Esophagus muscularis mucosa (tissue), 4 donors: ENCODE measurements at regions not wholly inside any gene's neighbourhood (a gene's known extent, or its start where the extent isn't known, plus 50 kb on each side); places are given as distances from the start of the nearest gene placed in this dataset.
A peak's percentile ranks its signal among the peaks of the same experiment; 100 is the strongest.

Source experiments
- DNase-seq: peaks from one replicate; pipeline ENCODE4 v3.0.0-alpha.2; 2017; ENCODE audit errors: extremely low spot score
- H3K27ac ChIP-seq, 4 donors: fragments of 200-600 bp; sonication (generic); replicated peaks in 1 of 4; 1 replicate in 3 of 4; 2 replicates in 1 of 4; pipeline ENCODE4 v1.5.1; 2016 to 2019; ENCODE audit warnings: mild to moderate bottlenecking in 1 of 4
- H3K27me3 ChIP-seq, 4 donors: fragments of 200-600 bp; sonication (generic); one replicate each; pipeline versions ENCODE4 v1.5.1 to v1.6.0; 2016 to 2019
- H3K36me3 ChIP-seq, 4 donors: fragments of 200-600 bp; sonication (generic); one replicate each; pipeline ENCODE4 v1.5.1; 2016 to 2019
- H3K4me1 ChIP-seq, 4 donors: fragments of 200-600 bp; sonication (generic); one replicate each; pipeline ENCODE4 v1.5.1; 2016 to 2019
- H3K4me3 ChIP-seq, 4 donors: fragments of 200-600 bp; sonication (generic); 1 replicate in 2 of 4; 2 replicates in 2 of 4; pipeline ENCODE4 v1.5.1; 2016 to 2019; ENCODE audit warnings: mild to moderate bottlenecking in 4 of 4, moderate library complexity in 1 of 4
- H3K9me3 ChIP-seq, 4 donors: fragments of 200-600 bp; sonication (generic); 1 replicate in 3 of 4; 2 replicates in 1 of 4; pipeline ENCODE4 v1.5.1; 2016 to 2019
- EP300 ChIP-seq: sonication (generic); formaldehyde crosslinking; IDR thresholded peaks from one replicate; pipeline ENCODE4 v1.6.1; 2017; ENCODE audit warnings: antibody characterized with exemption
- POLR2A ChIP-seq: fragments of 450-650 bp; IDR thresholded peaks from one replicate; pipeline ENCODE4 v1.6.1; 2017; ENCODE audit warnings: antibody characterized with exemption, moderate library complexity, mild to moderate bottlenecking, low read depth
- POLR2AphosphoS5 ChIP-seq, 2 donors: sonication (generic); formaldehyde crosslinking; IDR thresholded peaks; one replicate each; pipeline ENCODE4 v1.6.1; 2017; ENCODE audit warnings: antibody characterized with exemption in 2 of 2
- WGBS: methylation state at CpG from one replicate; pipeline ENCODE4 v1.1.5; 2018; 5-methylcytosine and 5-hydroxymethylcytosine counted together
- intact Hi-C: fragments of 100-400 bp; cut with DNase I; formaldehyde crosslinking; loops from one replicate; pipeline ENCODE4 v1.15.1; 2023
- TF ChIP-seq, protein P1 (sequence below), 3 experiments: fragments of 200-600 bp in 2 of 3; fragments of 450-650 bp in 1 of 3; sonication (generic) in 2 of 3; IDR thresholded peaks; one replicate each; pipeline ENCODE4 v1.5.1; 2017 to 2019; ENCODE audit warnings: antibody characterized with exemption in 3 of 3, mild to moderate bottlenecking in 2 of 3, moderate library complexity in 1 of 3

DNA sequence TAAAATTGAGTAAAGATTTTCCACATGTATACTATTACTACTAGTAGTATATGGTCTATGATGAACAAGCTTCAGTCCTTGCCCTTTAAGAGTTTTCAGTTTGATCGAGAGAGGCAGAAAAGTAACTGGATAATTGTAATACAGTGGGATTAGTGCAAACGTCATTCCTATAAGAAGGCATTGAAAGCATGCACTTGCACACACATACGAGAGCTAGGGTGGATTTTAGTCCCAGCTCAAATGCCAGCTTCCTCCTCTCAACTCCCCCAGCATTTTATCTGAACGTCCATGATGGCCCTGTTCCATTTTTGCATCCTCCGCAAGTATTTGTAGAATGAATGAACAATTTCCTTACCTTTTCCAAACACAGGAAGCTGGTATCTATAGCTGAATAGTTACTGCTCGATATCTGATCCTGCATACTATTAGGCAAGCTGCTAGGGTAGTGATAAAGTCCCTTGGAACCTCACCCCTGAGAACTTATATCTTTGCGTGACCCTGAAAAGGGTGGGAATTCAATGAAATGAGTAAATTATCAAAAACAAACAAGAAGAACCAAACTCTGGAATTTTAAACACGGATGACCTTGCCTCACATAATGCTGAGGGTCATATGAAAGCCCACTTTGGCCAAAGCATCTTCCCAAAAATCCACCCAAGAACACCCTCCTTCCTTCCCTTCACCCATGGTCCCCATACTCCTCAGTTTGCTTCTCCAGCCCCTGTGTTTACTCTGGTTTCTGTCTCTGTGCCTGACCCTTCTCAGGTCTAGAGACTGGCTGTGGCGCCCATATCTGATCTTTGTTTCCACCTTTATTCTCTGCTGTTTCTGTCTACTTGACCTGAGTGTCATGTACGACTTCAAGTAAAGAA, 60.5 kb downstream of the TMEM100 start:
- intact Hi-C loops, result no loop called here
- no peak for DNase-seq
- 67% methylated on average over 10 of the region's 10 CpGs for WGBS
- Histone ChIP-seq H3K4me1 (peaks cover 0 to 19% (median 3%) of the 10 kb centered on the region in 4 donors), H3K36me3 (no peaks in the 10 kb centered on the region), H3K27me3 (no peaks in the 10 kb centered on the region), H3K27ac (no peak overlapping the region), H3K4me3 (no peak overlapping the region), H3K9me3 (no peaks in the 10 kb centered on the region)
- TF ChIP-seq POLR2AphosphoS5 (IDR thresholded peaks at IDR 0.05) (no peak), EP300 (no peak)

DNA sequence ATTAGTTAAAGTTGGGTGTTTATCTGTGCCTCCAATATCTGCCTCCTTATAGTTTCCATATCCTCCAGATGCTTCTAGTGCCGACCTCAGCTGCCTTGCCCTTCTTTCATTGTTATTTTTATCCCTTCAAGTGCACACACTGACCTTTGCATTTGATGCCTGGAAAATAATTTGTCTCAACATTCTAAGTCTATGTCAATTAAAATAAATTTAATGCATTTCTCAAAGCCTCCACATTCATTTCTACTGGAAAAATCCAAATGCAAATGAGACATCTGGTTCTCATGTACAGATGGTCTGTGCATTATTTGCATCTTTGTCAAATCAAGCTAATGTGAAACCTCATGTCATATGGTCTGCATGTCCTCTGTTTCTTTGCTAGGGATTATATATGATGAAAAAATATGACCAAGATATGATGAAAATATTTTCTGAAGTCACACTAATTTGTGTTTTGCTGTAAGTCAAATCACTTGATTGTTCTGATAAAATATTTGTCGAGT, 61.4 kb downstream of the TMEM100 start:
- H3K27ac ChIP-seq, result no peak overlapping the region

DNA sequence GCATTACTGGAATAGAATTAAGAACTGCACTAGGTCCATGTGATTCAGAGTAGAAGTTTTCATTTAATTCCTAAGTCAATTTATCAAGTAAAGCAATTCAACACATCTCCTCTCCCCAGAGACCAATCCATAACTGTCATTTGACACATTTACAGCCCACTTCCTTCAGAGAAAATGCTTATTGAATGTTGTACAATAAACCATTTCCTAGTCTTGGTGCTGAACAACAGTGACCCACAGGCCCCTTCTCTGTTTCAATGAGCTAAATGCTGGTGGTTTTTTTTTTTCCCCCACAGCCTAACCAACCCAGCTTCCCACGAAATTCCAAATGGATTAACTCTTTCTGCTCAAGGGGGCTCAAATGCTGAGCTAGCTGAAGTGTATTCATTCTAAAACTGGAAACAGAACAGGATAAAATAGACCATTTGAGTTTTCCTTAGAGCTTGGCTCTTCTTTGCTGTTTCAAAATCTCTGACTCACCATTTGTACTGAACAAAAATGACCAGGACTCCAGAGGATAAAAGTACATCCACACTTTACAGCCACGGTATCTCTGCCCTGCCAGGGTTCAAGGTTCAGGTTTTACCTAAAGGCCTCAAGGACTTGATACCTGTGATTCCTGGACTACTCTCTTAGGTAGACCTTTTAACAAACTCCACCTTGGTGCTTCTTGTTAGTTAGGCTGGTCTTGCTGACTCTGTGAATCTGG, 62.3 kb downstream of the TMEM100 start:
- peak overlapping the region in 3 of 4 donors; percentile 33 to 57 (median 46) for H3K27ac ChIP-seq
- no peaks in the 10 kb centered on the region for H3K9me3 ChIP-seq
- TF ChIP-seq EP300 (no peak), POLR2A (no peak), POLR2AphosphoS5 (IDR thresholded peaks at IDR 0.05) (no peak)
- TF ChIP-seq, protein P1, sequence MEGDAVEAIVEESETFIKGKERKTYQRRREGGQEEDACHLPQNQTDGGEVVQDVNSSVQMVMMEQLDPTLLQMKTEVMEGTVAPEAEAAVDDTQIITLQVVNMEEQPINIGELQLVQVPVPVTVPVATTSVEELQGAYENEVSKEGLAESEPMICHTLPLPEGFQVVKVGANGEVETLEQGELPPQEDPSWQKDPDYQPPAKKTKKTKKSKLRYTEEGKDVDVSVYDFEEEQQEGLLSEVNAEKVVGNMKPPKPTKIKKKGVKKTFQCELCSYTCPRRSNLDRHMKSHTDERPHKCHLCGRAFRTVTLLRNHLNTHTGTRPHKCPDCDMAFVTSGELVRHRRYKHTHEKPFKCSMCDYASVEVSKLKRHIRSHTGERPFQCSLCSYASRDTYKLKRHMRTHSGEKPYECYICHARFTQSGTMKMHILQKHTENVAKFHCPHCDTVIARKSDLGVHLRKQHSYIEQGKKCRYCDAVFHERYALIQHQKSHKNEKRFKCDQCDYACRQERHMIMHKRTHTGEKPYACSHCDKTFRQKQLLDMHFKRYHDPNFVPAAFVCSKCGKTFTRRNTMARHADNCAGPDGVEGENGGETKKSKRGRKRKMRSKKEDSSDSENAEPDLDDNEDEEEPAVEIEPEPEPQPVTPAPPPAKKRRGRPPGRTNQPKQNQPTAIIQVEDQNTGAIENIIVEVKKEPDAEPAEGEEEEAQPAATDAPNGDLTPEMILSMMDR (IDR thresholded peaks at IDR 0.05), result no peak
- H3K4me1 ChIP-seq, result peaks cover 0 to 19% (median 3%) of the 10 kb centered on the region in 4 donors
- H3K36me3 ChIP-seq, result no peaks in the 10 kb centered on the region
- DNase-seq, result no peak
- no peaks in the 10 kb centered on the region for H3K27me3 ChIP-seq
- intact Hi-C loops, result no loop called here
- WGBS, result 16% methylated on average over 2 of the region's 2 CpGs
- H3K4me3 ChIP-seq, result no peak overlapping the region

More for the DNA sequence above, 61.4 kb downstream of the TMEM100 start:
- Histone ChIP-seq H3K4me1 (peaks cover 0 to 19% (median 3%) of the 10 kb centered on the region in 4 donors), H3K4me3 (no peak overlapping the region), H3K9me3 (no peaks in the 10 kb centered on the region), H3K36me3 (no peaks in the 10 kb centered on the region), H3K27me3 (no peaks in the 10 kb centered on the region)
- WGBS, result 65% methylated on average over 2 of the region's 2 CpGs
- intact Hi-C loops, result no loop called here
- no peak for DNase-seq
- TF ChIP-seq POLR2AphosphoS5 (IDR thresholded peaks at IDR 0.05) (no peak), POLR2A (no peak), EP300 (no peak)
- TF ChIP-seq, protein P1 (IDR thresholded peaks at IDR 0.05), result no peak

DNA sequence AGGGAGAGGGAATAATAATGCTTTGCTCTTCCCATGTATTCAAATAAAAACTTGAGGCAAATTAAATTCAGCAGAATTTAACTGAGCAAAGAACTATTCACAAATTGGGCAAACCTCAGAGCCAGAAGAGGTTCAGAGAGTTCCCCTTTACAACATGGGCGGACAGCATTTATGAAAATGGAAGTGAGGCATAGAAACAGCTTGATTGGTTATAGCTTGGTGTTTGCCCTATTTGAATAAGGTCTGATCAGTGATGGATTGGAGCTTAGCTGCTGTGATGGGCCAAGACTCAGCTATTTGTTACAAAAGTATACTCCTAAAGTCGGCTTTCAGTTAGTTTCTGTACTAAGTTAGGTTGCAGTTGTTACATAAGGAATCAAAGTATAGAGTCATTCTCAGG, 63.0 kb downstream of the TMEM100 start:
- intact Hi-C loops, result no loop called here
- Histone ChIP-seq H3K36me3 (no peaks in the 10 kb centered on the region), H3K4me1 (peaks cover 0 to 19% (median 3%) of the 10 kb centered on the region in 4 donors), H3K27ac (peak overlapping the region in 2 of 4 donors; percentile 46 to 57), H3K4me3 (no peak overlapping the region), H3K9me3 (no peaks in the 10 kb centered on the region), H3K27me3 (no peaks in the 10 kb centered on the region)
- DNase-seq, result no peak
- WGBS, result 83% methylated on average over 2 of the region's 2 CpGs
- TF ChIP-seq POLR2A (no peak), POLR2AphosphoS5 (IDR thresholded peaks at IDR 0.05) (no peak), EP300 (no peak)
- TF ChIP-seq, protein P1 (IDR thresholded peaks at IDR 0.05), result no peak

DNA sequence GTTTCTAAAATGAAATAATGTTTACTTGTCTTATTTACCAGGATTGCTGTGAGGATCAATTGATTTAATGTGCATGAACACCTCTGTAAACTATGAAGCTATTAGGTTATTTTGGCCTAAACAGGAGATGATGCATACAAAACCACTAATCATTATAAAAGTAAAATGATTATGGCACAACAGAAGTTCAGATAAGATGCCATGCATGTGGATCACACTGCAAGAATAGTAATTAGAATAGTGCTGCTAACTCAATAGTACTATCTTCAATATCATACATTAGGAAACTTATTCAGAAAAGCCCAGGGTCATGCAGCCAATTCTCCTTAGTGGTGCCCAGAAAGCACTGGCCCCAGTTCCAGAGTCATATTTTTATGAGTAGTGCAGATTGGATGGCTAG, 66.9 kb downstream of the TMEM100 start:
- intact Hi-C loops, result no loop called here
- no peak overlapping the region for H3K4me3 ChIP-seq
- TF ChIP-seq POLR2AphosphoS5 (IDR thresholded peaks at IDR 0.05) (no peak), EP300 (no peak), POLR2A (no peak)
- TF ChIP-seq, protein P1 (IDR thresholded peaks at IDR 0.05), result no peak
- no peak for DNase-seq
- no peak overlapping the region for H3K27ac ChIP-seq
- no peaks in the 10 kb centered on the region for H3K36me3 ChIP-seq
- H3K9me3 ChIP-seq, result no peaks in the 10 kb centered on the region
- H3K4me1 ChIP-seq, result peaks cover 0 to 17% (median 2%) of the 10 kb centered on the region in 4 donors
- no peaks in the 10 kb centered on the region for H3K27me3 ChIP-seq
